ENCODE measurements at regions not wholly inside any gene's neighbourhood (a gene's known extent, or its start where the extent isn't known, plus 50 kb on each side); places are given as distances from the start of the nearest gene placed in this dataset.
"Not testable (repeated sequence)": the region's sequence is repeated elsewhere in the genome, so short reads cannot be mapped to it uniquely, and the experiment has no call there.

- no peak for DNase-seq
Observed at GRCh38 chr2:240255811-240256703, 115.6 kb upstream of the OTOS start.

GRCh38 chr2:240256704-240257637 is 116.5 kb upstream of the OTOS start:
- DNase-seq: no peak

GRCh38 chr2:240257940-240258580 is 117.6 kb upstream of the OTOS start:
- DNase-seq: no peak

- DNase-seq: no peak
Observed at GRCh38 chr2:240258685-240259084, 118.2 kb upstream of the OTOS start.

- no peak for DNase-seq
Observed at GRCh38 chr2:240259201-240259923, 118.9 kb upstream of the OTOS start.

- DNase-seq: no peak
Observed at GRCh38 chr2:240259924-240260529, 119.6 kb upstream of the OTOS start.

- DNase-seq: no peak
Observed at GRCh38 chr2:240260664-240261063, 120.2 kb upstream of the OTOS start.

- not testable (repeated sequence) for DNase-seq
Observed at GRCh38 chr2:240262578-240262977, 122.1 kb upstream of the OTOS start.

- DNase-seq: no peak
Observed at GRCh38 chr2:240269380-240269779, 128.9 kb upstream of the OTOS start.

- DNase-seq: no peak
Observed at GRCh38 chr2:240269886-240270285, 129.4 kb upstream of the OTOS start.

GRCh38 chr2:240271716-240272341 is 131.4 kb upstream of the OTOS start:
- no peak for DNase-seq

- DNase-seq: no peak
Observed at GRCh38 chr2:240275386-240275785, 134.9 kb upstream of the OTOS start.

GRCh38 chr2:240277073-240277806 is 136.8 kb upstream of the OTOS start:
- no peak for DNase-seq

GRCh38 chr2:240277807-240278522 is 137.5 kb upstream of the OTOS start:
- no peak for DNase-seq

- DNase-seq: no peak
Observed at GRCh38 chr2:240278661-240279060, 138.2 kb upstream of the OTOS start.

GRCh38 chr2:240280621-240281020 is 140.2 kb upstream of the OTOS start:
- DNase-seq: no peak

GRCh38 chr2:240284503-240285259 is 144.2 kb upstream of the OTOS start:
- no peak for DNase-seq

GRCh38 chr2:240285725-240286124 is 145.3 kb upstream of the OTOS start:
- DNase-seq: no peak

GRCh38 chr2:240286596-240286995 is 146.1 kb upstream of the OTOS start:
- DNase-seq: no peak
